GM18873 (cell line): ENCODE measurements at regions not wholly inside any gene's neighbourhood (a gene's known extent, or its start where the extent isn't known, plus 50 kb on each side); places are given as distances from the start of the nearest gene placed in this dataset.
"Not testable (repeated sequence)": the region's sequence is repeated elsewhere in the genome, so short reads cannot be mapped to it uniquely, and the experiment has no call there.

Experiments
- ATAC-seq: cut with Tn5 transposase; IDR thresholded peaks from one replicate; pipeline ENCODE4 v1.9.1; 2021; ENCODE audit warnings: mild to moderate bottlenecking, moderate library complexity, moderate number of reproducible peaks; ENCODE audit not compliant: unreplicated experiment, low FRiP score

GRCh38 chr15:45802140-45802539 lies 167.3 kb downstream of the SQOR start:
- ATAC-seq = no peak

DNA sequence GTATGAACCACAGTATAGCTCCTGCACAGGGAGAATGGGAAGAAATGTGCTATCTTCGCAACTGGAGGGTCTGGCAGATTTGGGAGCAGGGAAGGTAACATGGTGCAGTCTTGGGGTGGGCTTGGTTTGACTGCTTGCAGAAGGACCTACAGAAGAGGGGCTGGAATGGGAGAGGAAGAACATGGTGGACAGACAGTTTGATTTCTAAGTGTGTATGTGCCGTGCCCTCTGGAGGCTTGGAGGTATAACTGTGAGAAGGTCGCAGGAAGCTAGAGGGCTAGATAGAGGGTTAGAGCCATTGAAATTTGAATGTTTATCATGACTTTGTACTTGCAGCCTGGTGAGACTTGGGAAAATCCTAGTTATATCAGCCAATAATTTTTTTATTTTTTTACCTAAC lies 169.2 kb downstream of the SQOR start:
- no peak for ATAC-seq

DNA sequence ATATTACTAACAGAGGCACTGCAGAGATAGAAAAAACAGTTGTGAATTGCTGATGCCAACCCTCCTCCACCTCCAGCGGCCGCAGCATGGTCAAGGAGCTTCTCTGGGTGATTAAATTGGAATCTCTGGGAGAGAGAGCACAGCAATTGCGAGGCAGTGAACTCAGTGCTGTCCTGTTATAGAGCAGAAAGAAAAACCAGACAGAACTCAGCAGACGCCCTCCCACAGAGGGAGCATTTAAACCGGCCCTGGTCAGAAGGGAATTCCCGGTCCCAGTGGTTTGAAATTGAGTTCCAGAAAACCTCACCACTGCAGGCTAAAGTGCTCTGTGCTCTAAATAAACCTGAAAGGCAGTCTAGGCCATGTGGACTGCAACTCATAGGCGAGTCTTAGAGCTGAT lies 175.4 kb downstream of the SQOR start:
- no peak for ATAC-seq

DNA sequence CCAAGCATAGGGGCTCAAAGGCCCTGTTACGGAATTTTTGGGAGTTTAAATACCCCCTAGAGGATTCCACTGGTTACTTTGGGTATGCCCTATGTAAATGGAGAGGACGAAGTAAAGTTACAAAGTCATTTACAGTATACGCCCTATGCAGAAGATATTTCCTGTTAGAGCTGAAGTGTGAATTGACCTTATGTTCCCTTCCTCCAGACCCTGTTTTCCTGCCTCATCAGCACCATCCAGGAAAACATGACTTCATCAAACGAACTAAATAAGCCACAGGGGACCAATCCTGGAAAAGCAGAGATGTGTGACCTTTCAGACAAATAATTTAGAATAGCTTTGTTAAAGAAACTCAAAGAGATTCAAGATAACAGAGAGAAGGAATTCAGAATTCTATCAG lies 177.4 kb downstream of the SQOR start:
- no peak for ATAC-seq

GRCh38 chr15:45817578-45817977 lies 182.7 kb downstream of the SQOR start:
- ATAC-seq = not testable (repeated sequence)

GRCh38 chr15:45821390-45821789 lies 186.6 kb downstream of the SQOR start:
- ATAC-seq = no peak

- not testable (repeated sequence) for ATAC-seq
Observed at GRCh38 chr15:45822968-45823367, 188.1 kb downstream of the SQOR start.

DNA sequence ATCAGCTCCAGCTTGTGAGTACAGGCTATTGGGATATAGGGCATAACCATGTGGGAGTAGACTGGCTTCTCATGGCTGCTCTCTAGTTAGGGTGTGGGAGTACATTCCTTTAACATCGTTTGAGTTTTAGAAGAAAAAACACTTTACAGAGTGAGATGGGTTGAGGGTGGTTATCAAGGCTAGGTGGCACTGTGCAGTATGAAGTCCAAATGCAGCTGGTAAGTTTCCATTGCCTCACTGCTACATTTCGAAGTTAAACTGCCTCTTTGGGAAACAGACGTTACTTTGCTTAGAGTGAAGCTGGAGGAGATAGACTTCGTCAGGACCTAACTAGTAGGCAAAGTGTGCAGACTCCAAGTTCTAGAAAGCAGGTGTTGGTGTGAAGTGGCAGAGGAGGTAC lies 192.4 kb downstream of the SQOR start:
- ATAC-seq = no peak

- no peak for ATAC-seq
Observed at GRCh38 chr15:45827766-45828165, 192.9 kb downstream of the SQOR start.

GRCh38 chr15:45829336-45830153 lies 194.7 kb downstream of the SQOR start:
- no peak for ATAC-seq

DNA sequence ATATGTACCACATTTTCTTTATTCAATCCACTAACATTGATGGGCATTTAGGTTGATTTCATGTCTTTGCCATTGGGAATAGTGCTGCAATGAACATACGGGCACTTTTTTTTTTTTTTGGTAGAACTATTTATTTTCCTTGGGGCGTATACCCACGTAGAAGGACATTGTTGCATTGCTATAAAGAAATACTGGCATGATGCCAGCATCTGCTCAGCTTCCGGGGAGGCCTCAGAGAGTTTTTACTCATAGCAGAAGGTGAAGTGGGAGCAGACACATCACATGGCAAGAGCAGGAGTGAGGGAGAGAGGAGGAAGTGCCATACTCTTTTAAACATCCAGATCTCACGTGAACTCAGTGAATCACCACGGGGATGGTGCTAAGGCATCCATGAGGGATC lies 197.0 kb downstream of the SQOR start:
- ATAC-seq = no peak

GRCh38 chr15:45834622-45835021 lies 199.8 kb downstream of the SQOR start:
- no peak for ATAC-seq

DNA sequence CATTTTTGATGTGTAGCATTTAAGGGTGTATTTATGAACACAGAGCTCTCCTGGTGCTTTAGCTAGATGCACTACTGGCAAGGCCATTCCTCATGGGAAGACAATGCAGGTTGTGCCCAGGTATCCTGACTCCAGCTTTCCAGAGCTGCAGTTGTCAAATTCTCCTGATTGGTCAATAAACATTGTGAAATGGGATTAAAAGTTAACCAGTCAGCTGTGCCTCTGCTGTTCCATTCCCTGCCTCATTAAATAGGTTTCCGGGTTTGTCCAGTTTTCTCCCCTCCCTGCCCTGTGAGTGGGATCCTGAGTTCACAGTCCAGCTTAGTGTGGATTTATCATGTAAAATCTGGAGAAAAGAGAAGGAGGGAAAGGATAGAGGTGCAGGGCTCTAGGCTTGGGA lies 207.3 kb downstream of the SQOR start:
- no peak for ATAC-seq

DNA sequence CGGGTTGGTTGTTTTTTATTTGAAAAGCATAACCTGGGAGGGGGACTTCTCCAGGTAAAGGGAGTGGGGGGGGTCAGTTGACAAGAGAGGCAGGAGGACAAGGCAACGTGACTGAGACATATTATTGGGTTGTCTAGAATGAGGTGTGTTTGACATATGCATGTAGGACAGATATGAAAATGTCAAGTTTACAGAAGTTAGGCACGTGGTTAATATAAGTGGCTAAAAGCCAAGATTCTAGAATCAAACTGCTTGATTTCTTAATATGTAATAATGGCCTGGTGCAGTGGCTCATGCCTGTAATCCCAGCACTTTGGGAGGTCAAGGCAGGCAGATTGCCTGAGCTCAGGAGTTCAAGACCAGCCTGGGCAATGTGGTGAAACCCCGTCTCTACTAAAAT lies 212.8 kb downstream of the SQOR start:
- ATAC-seq = no peak

GRCh38 chr15:45849136-45849535 lies 214.3 kb downstream of the SQOR start:
- no peak for ATAC-seq

GRCh38 chr15:45854455-45855202 lies 219.8 kb downstream of the SQOR start:
- ATAC-seq = no peak

GRCh38 chr15:45855210-45855906 lies 220.5 kb downstream of the SQOR start:
- ATAC-seq = no peak

- no peak for ATAC-seq
Observed at GRCh38 chr15:45855907-45856579, 221.2 kb downstream of the SQOR start.

DNA sequence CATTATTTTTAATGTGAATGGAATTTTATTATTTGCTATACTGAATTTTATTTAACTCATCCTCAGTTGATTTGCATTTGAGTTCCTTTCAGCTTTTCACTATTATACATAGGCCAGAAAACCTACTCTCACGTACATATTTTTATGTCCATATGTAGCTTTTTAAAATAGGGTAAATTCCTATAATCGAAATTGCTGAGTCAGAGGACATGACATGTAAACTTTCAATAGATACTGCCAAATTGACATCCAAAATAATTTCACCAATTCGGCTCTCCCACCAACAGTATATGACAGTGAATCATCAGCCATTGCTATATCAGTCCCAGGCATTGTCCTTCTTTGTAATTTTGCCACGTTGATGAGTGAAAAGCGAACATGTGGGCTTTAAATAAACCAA lies 222.5 kb downstream of the SQOR start:
- ATAC-seq = no peak

DNA sequence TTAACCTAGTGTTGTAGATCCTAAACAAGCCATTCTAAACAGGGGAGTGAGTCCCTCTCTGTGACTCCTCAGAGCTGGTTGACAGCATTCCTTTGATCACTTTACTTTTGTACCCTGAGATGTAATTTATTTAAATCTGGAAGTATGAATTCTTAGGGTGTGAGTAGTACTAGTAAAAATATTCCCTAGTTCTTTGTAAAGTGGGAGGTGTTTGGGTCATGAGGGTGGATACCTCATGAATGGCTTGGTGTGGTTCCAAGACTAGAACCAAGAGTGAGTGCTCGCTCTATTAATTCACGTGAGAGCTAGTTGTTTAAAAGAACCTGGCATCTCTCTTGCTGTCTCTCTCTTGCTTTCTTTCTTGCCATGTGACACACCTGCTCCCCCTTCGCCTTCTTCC lies 223.7 kb downstream of the SQOR start:
- no peak for ATAC-seq

DNA sequence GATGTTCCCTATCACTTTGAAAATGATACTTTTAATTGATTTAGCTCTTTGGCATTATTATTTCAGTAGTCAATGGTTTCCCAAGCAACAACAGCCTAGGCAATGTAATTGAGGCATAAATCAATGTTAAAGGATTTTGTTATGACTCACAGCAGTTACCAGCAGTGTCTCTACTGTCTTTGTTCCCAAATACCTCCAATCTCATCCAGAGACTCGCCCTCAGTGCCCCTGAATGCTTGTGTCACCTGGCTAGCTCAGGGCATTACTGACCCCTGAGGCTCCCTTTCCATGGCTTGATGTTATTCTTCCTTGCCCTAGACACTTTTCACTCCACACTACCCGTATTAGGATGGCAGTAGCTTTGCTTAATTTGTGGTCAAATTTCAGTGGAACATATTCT lies 227.2 kb downstream of the SQOR start:
- no peak for ATAC-seq
